A673 (cell line): ENCODE measurements at regions not wholly inside any gene's neighbourhood (a gene's known extent, or its start where the extent isn't known, plus 50 kb on each side); places are given as distances from the start of the nearest gene placed in this dataset.

Source experiments
- EZH2 ChIP-seq: fragments of 200-600 bp; sonication (generic); IDR thresholded peaks from 2 replicates; pipeline ENCODE4 v1.6.1; 2017; ENCODE audit warnings: borderline replicate concordance, low read depth, mild to moderate bottlenecking, mixed read lengths, antibody characterized with exemption, low read length; ENCODE audit not compliant: poor library complexity, severe bottlenecking
- TF ChIP-seq, protein P1 (sequence below): fragments of 300-800, 200-600 bp; sonication (generic); conservative IDR thresholded peaks from 2 replicates; pipeline ENCODE4 v1.5.1; 2017; ENCODE audit warnings: low read depth, mild to moderate bottlenecking, antibody characterized with exemption, low read length, moderate library complexity, mixed read lengths

DNA sequence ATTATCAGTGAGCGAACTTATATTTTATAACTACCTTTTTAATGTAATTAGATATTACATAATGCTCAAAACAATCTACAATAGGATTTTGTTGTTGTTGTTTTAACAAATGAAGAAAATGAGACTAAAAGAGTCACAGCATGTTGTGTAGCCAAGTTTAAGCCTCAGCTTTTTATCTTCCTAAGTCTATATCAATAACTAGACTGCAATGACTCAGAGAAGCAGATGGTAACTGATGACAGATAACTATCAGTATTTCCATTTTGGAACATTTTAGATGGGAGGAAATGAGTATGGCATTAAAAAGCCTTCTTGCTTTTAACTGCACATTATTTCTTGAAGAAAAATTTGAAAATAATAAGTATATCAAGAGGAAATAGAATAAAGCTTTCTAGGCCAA, 825.2 kb downstream of the SLITRK1 start:
- TF ChIP-seq, protein P1, sequence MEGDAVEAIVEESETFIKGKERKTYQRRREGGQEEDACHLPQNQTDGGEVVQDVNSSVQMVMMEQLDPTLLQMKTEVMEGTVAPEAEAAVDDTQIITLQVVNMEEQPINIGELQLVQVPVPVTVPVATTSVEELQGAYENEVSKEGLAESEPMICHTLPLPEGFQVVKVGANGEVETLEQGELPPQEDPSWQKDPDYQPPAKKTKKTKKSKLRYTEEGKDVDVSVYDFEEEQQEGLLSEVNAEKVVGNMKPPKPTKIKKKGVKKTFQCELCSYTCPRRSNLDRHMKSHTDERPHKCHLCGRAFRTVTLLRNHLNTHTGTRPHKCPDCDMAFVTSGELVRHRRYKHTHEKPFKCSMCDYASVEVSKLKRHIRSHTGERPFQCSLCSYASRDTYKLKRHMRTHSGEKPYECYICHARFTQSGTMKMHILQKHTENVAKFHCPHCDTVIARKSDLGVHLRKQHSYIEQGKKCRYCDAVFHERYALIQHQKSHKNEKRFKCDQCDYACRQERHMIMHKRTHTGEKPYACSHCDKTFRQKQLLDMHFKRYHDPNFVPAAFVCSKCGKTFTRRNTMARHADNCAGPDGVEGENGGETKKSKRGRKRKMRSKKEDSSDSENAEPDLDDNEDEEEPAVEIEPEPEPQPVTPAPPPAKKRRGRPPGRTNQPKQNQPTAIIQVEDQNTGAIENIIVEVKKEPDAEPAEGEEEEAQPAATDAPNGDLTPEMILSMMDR, result no peak
- TF ChIP-seq EZH2, result no peak
